ENCODE measurements at regions not wholly inside any gene's neighbourhood (a gene's known extent, or its start where the extent isn't known, plus 50 kb on each side); places are given as distances from the start of the nearest gene placed in this dataset.
A peak's percentile ranks its signal among the peaks of the same experiment; 100 is the strongest.

DNA sequence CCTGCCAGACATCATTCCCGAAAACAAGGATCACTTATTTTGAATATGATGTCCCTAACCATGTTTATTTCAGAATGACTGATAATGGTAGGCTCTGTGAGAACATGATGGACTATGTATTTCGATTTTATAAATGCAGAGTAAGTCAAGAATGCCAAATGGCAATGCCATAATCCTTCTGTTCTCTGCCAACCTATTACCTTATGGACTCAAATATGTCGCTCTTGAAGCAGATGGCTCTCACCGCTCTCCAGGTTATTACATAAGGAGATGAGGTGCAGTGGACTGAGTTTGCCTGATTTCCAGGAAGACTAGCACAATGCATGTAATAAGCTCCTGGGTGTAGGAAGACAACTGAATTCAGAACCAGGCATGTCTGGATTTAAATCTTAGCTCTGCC lies 227.2 kb downstream of the BTG1 start:
- TF ChIP-seq, protein P1, sequence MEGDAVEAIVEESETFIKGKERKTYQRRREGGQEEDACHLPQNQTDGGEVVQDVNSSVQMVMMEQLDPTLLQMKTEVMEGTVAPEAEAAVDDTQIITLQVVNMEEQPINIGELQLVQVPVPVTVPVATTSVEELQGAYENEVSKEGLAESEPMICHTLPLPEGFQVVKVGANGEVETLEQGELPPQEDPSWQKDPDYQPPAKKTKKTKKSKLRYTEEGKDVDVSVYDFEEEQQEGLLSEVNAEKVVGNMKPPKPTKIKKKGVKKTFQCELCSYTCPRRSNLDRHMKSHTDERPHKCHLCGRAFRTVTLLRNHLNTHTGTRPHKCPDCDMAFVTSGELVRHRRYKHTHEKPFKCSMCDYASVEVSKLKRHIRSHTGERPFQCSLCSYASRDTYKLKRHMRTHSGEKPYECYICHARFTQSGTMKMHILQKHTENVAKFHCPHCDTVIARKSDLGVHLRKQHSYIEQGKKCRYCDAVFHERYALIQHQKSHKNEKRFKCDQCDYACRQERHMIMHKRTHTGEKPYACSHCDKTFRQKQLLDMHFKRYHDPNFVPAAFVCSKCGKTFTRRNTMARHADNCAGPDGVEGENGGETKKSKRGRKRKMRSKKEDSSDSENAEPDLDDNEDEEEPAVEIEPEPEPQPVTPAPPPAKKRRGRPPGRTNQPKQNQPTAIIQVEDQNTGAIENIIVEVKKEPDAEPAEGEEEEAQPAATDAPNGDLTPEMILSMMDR (conservative IDR thresholded peaks at IDR 0.05): no peak
- no peak for TF ChIP-seq ZFX (IDR thresholded peaks at IDR 0.05)
- H3K27ac ChIP-seq: no peak overlapping the region

DNA sequence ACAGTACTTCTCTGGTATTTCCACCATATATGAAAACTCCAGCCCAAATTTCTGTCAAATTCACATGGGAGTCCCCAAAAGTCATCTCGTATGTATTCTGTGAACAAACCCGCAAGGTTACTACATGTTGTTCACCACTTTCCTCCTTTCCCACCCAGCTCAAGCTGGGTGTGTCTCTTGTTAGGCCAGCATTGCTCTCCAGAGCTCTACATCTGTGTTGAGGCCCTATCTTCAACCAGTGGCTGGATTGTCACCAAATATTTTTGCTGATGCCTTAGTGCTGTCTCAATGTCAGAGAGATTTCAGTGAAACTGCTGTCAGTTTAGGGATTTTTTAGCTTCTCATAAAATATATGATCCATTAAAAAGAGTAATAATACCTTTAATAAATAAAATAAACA lies 230.9 kb downstream of the BTG1 start:
- TF ChIP-seq, protein P1 (conservative IDR thresholded peaks at IDR 0.05): no peak
- no peak for TF ChIP-seq ZFX (IDR thresholded peaks at IDR 0.05)
- peak overlapping the region; percentile 24; the same call in 1 of the 2 replicates for H3K27ac ChIP-seq

DNA sequence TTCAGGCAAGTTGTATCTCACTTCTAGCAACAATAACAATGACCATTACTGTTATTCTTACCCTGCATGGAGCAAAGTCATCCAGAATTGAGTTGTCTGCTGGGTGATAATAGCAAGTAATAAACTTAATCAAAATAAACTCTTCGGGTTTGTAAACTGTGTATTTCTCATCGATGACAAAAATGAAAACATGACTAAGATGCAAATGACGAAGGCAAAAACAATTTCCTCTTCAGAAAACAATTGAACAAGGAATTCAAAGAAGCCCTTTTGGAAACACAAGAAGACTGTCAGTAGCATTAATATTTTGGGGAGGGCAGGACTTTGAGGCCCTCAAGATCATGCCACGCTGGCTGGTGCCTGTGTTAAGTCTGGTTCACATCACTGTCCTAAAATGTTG lies 232.0 kb downstream of the BTG1 start:
- H3K27ac ChIP-seq: no peak overlapping the region
- TF ChIP-seq ZFX (IDR thresholded peaks at IDR 0.05): no peak

DNA sequence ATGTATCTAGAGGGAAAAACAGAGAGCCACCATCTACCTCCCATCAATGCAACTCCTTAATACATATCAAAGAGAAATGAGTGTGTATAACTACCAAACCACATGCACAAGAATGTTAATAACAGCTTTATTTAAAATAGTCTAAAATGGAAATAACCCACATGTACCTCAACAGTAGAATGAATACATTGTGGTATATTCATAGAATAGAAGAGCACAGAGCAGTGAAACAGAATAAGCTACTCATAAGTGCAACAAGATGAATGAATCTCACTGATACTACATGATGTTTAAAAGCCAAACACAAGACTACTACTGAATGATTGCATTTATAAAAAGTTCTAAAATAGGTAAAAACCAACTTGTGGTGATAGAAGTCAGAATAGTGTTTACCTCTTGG lies 232.5 kb downstream of the BTG1 start:
- TF ChIP-seq, protein P1 (conservative IDR thresholded peaks at IDR 0.05): no peak
- no peak for TF ChIP-seq ZFX (IDR thresholded peaks at IDR 0.05)

DNA sequence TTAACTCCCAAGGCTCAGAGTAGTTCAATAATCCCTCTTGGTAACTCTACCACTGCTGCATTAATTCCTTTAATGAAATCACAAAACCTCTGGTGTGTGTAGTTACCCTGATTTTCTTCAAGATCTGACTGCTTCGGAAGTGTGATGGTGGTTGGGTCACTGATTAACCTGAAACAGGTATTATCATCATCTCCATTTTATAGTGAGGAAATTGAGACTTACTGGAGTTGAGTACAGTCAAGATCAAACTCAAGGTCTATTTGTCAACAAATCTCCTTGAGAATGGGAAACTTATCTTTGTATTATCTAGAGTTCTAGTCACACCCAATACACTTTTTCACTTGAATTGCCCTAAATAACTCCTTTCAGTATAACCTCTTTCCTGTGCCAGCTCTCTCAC lies 233.5 kb downstream of the BTG1 start:
- TF ChIP-seq, protein P1 (conservative IDR thresholded peaks at IDR 0.05): no peak
- no peak for TF ChIP-seq ZFX (IDR thresholded peaks at IDR 0.05)
- H3K27ac ChIP-seq: no peak overlapping the region

More for the DNA sequence above, 232.5 kb downstream of the BTG1 start:
- H3K27ac ChIP-seq: no peak overlapping the region

DNA sequence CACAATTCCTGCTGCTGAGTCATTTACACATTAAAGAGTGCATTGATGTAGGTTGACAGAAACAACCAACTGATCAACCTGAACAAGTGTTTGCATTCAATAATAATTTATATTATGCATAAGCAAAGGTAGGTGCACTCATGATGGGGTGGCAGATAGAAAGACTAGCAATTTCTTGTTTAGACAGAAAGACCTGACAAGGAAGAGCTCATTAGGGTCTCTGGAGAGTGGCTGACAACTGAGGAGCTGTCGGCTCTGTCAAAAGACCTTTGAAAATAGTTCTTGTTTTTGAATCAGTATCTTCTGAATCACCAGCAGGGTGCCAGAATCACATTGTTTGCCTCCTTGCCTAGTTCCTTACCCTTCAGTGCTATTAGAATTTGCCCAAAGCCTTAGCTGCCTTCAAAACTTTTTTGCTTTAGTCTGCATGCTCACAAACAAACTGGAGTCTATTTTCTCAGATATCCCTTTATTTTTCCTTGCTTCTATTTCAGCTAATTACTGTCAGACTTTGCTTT lies 234.7 kb downstream of the BTG1 start:
- H3K27ac ChIP-seq: no peak overlapping the region
- no peak for TF ChIP-seq ZFX (IDR thresholded peaks at IDR 0.05)
- TF ChIP-seq, protein P1 (conservative IDR thresholded peaks at IDR 0.05): no peak

DNA sequence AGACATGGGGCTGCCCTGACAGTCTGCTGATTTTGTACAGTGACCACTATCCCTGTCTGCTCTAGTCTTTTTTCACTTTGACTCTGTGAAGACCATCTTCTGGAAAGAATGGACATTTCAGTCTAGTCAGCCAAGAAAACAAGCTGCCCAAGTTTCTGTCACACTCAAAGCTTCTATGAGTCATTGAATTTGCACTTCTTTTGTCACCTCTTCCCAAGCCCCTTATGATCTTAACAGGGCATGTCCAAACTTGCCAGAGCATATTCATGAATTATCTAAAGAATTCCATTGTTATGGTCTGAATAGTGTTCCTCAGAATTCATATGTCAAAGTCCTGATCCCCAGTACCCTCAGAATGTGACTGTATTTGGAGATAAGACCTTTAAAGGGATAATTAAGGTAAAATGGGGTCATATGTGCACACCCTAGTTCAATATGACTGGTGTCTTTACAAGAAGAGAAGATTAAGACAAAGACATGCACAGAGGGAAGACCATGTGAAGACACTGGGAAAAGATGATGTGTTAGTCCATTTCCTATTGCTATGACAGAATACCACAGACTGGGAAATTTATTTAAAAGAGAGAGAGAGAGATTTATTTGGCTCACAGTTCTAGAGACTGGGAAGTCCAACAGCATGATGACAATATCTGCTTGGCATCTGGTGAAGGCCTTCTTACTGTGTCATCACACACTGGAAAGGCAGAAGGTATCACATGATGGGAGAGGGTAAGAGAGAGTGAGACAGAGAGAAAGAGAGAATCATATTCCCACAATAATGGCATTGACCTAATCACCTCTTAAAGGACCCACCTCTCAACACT lies 242.6 kb downstream of the BTG1 start:
- TF ChIP-seq, protein P1 (conservative IDR thresholded peaks at IDR 0.05): no peak
- no peak for TF ChIP-seq ZFX (IDR thresholded peaks at IDR 0.05)

More for the DNA sequence above, 242.6 kb downstream of the BTG1 start:
- H3K27ac ChIP-seq: no peak overlapping the region
